PFSK-1 (cell line): ENCODE measurements at regions not wholly inside any gene's neighbourhood (a gene's known extent, or its start where the extent isn't known, plus 50 kb on each side); places are given as distances from the start of the nearest gene placed in this dataset.

Experiments used
- FOXP2 ChIP-seq: optimal IDR thresholded peaks from 2 replicates; pipeline ENCODE3; 2011; ENCODE audit warnings: borderline replicate concordance, control low read depth, inconsistent platforms; ENCODE audit not compliant: insufficient read depth; ENCODE audit errors: extremely low read length, extremely low read depth
- POLR2AphosphoS5 ChIP-seq: IDR thresholded peaks from 2 replicates; pipeline ENCODE4 v1.6.1; 2012; ENCODE audit warnings: low read depth, mild to moderate bottlenecking, control low read depth, low read length, moderate library complexity
- SIN3A ChIP-seq: IDR thresholded peaks from 2 replicates; pipeline ENCODE4 v1.6.1; 2012; ENCODE audit warnings: mild to moderate bottlenecking, low read length, moderate library complexity, borderline replicate concordance; ENCODE audit not compliant: insufficient read depth
- TAF1 ChIP-seq: IDR thresholded peaks from 2 replicates; pipeline ENCODE4 v1.6.1; 2012; ENCODE audit warnings: low read length, control low read depth, borderline replicate concordance; ENCODE audit not compliant: insufficient read depth
- TF ChIP-seq, protein P1 (sequence below), 2 experiments: IDR thresholded peaks; 2 replicates each; pipeline versions ENCODE4 v1.6.1 to v1.8.0; 2011 to 2012; ENCODE audit warnings: low read depth in 2 of 2, low read length in 2 of 2, control low read depth in 1 of 2, inconsistent platforms in 1 of 2, mild to moderate bottlenecking in 1 of 2, moderate library complexity in 1 of 2; ENCODE audit not compliant: insufficient read depth in 1 of 2

DNA sequence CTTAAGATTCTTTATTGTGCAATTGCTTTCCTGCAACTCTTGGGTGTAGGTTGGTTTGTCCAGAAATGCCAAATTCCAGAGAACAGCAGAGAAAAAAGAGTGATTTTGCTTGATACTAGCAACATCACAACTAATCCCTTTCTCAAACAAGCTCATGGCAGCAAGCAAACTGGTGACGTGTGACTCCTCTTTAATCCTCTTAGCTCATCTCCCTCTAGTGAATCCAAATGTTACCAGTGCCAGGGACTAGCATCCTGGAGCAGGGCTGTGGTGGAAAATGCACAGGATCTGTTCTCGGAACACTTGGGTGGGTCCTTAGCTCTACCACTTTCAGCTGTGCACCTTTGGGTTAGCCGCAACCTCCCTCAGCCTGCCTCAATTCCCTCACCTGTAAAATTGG is 204.0 kb upstream of the CCL2 start:
- TF ChIP-seq, protein P1, sequence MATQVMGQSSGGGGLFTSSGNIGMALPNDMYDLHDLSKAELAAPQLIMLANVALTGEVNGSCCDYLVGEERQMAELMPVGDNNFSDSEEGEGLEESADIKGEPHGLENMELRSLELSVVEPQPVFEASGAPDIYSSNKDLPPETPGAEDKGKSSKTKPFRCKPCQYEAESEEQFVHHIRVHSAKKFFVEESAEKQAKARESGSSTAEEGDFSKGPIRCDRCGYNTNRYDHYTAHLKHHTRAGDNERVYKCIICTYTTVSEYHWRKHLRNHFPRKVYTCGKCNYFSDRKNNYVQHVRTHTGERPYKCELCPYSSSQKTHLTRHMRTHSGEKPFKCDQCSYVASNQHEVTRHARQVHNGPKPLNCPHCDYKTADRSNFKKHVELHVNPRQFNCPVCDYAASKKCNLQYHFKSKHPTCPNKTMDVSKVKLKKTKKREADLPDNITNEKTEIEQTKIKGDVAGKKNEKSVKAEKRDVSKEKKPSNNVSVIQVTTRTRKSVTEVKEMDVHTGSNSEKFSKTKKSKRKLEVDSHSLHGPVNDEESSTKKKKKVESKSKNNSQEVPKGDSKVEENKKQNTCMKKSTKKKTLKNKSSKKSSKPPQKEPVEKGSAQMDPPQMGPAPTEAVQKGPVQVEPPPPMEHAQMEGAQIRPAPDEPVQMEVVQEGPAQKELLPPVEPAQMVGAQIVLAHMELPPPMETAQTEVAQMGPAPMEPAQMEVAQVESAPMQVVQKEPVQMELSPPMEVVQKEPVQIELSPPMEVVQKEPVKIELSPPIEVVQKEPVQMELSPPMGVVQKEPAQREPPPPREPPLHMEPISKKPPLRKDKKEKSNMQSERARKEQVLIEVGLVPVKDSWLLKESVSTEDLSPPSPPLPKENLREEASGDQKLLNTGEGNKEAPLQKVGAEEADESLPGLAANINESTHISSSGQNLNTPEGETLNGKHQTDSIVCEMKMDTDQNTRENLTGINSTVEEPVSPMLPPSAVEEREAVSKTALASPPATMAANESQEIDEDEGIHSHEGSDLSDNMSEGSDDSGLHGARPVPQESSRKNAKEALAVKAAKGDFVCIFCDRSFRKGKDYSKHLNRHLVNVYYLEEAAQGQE (IDR thresholded peaks at IDR 0.05; ENCODE audit: insufficient read depth in 1 of 2, low read depth in 2 of 2, low read length in 2 of 2), result no peak
- no peak for TF ChIP-seq TAF1
- no peak for TF ChIP-seq POLR2AphosphoS5
- TF ChIP-seq SIN3A, result no peak
- no peak for TF ChIP-seq FOXP2
